MM.1S (cell line): ENCODE measurements at regions not wholly inside any gene's neighbourhood (a gene's known extent, or its start where the extent isn't known, plus 50 kb on each side); places are given as distances from the start of the nearest gene placed in this dataset.

Experiments
- CTCF ChIP-seq: fragments of 300-600 bp; sonication (generic); IDR thresholded peaks from 2 replicates; pipeline ENCODE4 v1.5.1; 2016; ENCODE audit warnings: antibody characterized with exemption, low read length, mixed read lengths
- EZH2 ChIP-seq: fragments of 300-600 bp; sonication (generic); optimal IDR thresholded peaks from 2 replicates; pipeline ENCODE3; 2017; ENCODE audit warnings: low read depth, mild to moderate bottlenecking, antibody characterized with exemption, low read length, mixed read lengths
- EZH2phosphoT487 ChIP-seq: fragments of 300-600 bp; sonication (generic); IDR thresholded peaks from 2 replicates; pipeline ENCODE4 v1.6.1; 2018; ENCODE audit warnings: antibody characterized with exemption, low read length

- TF ChIP-seq EZH2phosphoT487, result no peak
- no peak for TF ChIP-seq CTCF
- TF ChIP-seq EZH2, result no peak
Observed at GRCh38 chr15:93831641-93832040, 399.7 kb upstream of the MCTP2 start.
